Activated T-cell treated with anti-CD3 and anti-CD28 coated beads, Interleukin-2, amount 50 U/mL, for 48 hours (primary cell): ENCODE measurements at regions not wholly inside any gene's neighbourhood (a gene's known extent, or its start where the extent isn't known, plus 50 kb on each side); places are given as distances from the start of the nearest gene placed in this dataset.

Experiments
- DNase-seq, 2 experiments: peaks; one replicate each; pipeline ENCODE4 v3.0.0-alpha.2; 2020

- DNase-seq = no peak
Observed at GRCh38 chrX:46447384-46447783, 97.8 kb downstream of the ZNF674 start.

DNA sequence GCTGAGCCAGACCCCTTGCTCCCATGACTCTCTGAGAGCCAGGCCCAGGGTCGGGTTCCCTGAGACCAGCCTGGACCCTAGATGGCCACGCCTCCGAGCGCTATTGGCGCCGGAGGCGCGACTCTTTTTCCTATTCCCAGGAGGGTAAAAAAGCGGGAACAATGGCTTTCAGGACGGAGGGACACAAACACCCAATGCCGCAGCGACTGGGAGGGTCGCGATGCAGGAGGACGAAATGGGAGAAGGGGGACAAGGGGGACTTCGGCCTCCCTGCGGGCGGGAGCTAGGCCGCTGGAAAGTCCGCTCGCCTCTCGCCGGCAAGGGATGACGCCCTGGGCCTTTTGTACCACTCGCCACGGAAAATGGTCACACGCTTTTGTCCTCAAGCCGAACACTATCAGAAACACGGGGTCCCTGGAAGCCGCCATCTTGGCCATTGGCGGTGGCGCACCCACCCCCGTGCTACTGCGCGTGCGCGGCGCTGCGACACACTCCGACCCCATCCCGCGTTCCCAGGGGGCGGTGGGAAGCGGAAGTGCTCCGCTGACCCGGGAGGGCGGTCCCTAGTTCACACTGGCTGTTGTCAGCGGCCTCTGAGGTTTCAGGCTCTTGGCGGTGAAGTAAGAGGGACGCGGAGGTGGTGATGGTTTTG is 98.4 kb downstream of the ZNF674 start:
- peak; percentile 88 to 90 for DNase-seq

GRCh38 chrX:46444011-46444410 is 101.2 kb downstream of the ZNF674 start:
- peak in 1 of 2 experiments; percentile 30 for DNase-seq

- no peak for DNase-seq
Observed at GRCh38 chrX:46436744-46437143, 108.5 kb downstream of the ZNF674 start.

DNA sequence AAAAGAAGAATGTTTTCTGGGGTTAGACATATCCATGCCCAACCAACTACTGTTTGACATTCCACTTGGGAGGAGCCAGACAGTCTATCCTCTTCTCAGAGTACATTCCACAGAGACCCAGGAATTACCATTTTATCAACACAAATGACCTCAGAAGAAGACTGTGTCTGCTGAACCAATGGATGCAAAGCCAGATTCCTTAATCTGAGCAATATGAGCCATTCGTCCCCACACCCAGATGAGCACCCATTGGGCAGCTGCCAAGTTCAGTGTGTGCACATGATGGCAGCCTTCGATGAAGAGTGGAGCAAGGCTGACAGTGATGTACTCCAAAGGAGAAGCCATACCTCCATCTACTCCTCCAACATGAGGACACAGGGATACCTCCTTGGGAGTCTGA is 111.3 kb downstream of the ZNF674 start:
- DNase-seq = no peak

GRCh38 chrX:46408553-46409407 is 136.4 kb downstream of the ZNF674 start:
- DNase-seq = peak; percentile 75 to 79

DNA sequence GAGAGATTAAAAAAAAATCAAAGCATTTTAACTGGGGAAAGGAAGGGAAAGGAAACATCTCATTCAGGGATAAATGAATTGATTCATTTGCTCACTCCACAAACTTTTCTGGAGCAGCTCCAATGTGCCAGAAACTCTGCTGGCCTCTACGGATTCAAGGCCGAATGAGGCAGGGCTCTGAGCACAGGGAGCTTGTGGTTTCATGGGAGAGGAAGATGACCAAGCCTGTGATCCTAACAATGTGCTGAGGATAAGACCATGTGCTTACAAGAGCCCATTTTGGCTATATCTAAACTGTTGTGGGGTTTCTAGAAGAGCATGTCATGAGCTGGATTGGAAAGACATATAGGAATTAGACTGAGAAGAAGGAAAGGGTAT is 137.5 kb downstream of the ZNF674 start:
- no peak for DNase-seq

DNA sequence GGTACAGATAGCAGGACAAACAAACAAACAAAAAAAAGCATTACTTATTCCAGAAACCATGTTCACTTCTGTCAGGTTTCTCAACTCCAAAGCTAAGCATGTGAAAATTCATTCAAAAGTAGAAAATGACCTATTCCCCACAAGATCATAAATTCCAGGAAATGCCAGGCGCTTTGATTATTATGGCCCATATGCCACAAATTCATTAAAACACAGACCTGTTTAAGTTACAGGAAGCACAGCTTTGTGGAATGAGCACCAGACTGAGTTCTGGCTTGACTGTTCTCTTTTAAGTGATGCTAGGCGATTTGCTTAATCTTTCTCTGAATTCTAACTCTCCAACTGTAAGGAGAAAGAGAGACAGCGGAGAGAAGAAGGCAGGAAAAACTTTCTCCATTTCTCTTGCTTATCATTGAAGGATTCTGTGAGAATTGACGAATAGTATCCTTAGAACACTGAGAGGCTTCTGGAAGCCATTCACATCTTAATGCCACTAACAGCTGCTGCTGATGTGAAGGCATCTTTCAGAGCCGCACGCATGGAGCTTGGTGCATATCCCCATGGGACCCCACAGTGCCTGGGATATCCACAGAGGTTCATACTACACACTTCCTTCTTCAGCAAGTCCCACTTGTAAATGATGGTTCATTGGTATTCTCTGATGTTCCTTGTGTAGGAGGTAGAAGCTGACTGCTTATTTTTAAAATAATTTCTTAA is 138.0 kb downstream of the ZNF674 start:
- no peak for DNase-seq

GRCh38 chrX:46404774-46405173 is 140.4 kb downstream of the ZNF674 start:
- no peak for DNase-seq

DNA sequence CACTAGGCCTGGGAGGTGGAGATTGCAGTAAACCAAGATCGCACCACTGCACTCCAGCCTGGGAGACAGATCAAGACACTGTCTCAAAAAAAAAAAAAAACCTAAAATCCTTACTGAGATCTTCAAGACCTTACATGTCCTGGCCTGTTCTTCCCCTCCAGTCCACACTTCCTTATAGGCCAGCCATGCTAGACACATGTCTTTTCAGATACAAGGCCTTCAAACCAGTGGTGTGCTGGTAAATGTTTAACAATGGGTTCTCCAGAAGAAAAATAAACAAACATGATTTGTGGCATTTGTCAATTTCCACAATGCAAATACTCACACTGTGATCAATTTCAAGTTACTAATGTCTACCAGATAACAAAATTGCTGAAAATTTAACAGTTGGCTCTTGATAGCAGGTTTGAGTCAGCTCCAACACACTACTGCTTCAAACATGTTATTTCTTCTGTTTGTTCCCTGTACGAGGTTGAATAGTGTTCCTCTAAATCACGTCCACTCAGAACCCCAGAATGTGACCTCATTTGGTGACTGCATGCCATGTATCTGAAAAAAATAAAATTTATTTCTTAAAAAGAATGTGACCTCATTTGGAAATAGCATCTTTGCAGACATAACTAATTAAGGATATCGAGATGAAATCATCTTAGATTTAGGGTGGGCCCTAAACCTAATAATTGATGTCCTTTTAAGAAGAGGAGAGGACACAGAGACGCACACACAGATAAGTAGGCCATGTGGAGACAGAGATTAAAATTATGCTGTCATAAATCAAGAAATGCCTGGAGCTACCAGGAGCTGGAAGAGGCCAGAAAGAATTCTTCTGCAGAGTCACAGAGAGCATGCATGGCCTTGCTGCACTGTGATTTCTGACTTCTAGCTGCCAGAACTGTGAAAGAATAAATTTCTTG is 144.4 kb downstream of the ZNF674 start:
- DNase-seq = no peak

DNA sequence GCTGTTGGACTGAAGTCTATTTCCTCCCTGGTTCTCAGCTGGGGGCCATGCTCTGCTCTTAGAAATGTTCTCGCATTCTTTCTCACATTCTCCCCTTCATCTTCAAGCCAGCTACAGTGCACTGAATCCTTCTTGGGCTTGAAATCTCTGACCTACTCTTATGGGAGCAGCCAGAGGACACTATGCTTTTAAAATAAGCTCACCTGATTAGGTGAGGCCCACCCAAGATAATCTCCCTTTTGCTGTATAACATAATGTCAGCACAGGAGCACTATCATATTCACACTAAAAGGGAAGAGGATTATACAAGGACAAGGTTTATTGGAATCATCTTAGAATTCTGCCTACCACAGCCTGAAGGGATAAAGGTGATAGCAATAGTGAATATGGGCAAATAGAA is 146.3 kb downstream of the ZNF674 start:
- no peak for DNase-seq

GRCh38 chrX:46398126-46398525 is 147.1 kb downstream of the ZNF674 start:
- DNase-seq = no peak

DNA sequence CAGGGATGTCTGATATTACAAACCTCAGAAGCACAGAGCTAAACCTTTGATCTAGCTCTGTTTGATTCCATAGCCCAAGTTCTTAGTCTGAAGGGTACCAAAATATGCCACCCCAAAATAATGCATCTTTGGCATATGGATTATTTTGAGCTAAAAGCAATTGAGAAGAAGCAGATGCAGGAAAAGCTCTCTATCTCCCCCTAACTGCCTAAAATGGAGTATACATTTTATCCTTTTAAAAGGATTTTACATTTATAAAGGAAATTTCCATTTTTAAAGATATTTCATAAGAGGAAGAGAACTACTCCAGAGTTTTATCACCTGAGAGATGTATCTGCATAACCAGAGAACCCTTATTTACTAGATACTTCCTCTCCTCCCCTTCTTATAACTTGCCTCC is 158.7 kb downstream of the ZNF674 start:
- no peak for DNase-seq

DNA sequence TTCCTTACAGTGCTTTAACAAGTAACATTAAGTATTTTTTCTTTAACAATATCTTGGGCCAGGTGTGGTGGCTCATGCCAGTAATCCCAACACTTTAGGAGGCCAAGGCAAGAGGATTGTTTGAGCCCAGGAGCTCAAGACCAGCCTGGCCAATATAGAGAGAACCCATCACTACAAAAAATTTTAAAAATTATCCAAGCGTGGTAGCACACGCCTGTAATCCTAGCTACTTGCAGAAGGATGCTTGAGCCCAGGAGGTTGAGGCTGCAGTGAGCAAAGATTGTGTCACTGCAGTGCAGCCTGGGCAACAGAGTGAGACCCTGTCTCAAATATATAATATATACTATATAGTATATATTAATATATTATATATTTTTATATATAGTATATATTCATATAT is 162.2 kb downstream of the ZNF674 start:
- peak in 1 of 2 experiments; percentile 16 for DNase-seq

DNA sequence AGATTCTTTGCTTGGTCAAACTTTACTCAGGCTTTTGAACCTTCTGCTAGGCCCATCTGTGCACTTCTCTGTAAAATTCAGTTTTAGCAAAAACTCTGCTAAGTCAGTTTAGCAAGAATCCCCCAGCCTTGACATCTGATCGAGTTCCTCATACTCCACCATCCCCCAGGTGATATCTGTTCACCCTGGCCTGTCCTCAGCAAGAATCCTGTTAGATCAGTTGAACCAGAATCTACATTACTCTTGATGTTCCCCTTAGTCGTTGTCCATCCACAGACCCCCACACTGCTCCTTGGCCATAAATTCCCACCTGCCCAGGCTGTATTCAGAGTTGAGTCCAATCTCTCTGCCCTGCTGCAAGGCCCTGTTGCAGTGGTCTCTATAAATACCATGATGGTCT is 162.6 kb downstream of the ZNF674 start:
- DNase-seq = no peak

- peak; percentile 30 to 45 for DNase-seq
Observed at GRCh38 chrX:46381630-46382029, 163.6 kb downstream of the ZNF674 start.

DNA sequence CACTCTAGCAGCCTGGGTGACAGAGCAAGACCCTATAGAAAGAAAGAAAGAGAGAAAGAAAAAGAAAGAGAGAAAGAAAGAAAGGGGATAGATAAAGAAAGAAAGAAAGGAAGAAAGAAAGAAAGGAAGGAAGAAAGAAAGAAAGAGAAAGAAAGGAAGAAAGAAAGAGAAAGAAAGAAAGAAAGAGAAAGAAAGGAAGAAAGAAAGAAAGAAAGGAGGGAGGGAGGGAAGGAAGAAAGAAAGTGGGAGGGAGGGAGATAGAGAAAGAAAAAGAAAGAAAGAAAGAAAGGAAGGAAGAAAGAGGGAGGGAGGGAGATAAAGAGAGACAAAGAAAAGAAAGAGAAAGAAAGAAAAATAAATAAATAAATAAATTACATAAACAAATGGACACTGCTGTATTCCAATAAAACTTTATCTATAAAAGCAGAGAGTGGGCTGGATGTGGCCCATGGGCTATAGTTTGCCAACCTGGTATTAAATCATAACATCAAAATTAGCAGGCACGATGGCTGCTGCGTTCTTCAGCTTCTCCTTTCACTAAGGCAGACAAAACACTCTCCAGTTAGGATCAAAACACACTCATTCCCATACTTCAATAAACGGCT is 165.0 kb downstream of the ZNF674 start:
- no peak for DNase-seq

DNA sequence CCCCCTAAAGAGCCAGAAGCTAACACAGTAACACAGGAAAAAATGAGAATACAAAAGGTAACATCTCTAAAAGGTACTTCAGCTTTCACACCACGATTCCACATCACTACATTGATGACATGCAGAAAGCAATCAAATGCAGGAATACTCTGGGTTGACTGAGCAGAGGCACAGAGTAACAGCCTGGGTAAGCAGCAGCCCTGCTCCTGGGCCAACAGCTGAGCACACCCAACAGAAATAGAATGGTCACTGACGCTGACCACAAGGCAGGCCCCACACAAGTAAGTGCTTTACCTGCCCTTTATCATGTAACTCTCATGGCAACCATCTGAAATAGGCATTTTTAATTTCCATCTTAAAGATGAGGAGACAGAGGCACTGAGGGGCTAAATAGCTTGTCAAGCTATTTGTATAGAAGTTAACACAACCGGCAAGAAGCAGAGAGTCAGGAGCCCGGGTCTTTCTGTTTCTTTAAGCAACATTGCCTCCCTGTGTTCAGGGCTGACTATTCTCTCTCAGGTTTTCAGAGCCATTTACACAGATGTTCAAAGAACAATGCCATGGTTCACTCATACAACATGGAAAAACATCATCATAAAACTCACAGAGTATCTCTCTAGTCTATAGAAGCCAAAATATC is 168.9 kb downstream of the ZNF674 start:
- peak; percentile 16 to 35 for DNase-seq

- no peak for DNase-seq
Observed at GRCh38 chrX:46375831-46376230, 169.4 kb downstream of the ZNF674 start.

- DNase-seq = no peak
Observed at GRCh38 chrX:46374371-46374770, 170.8 kb downstream of the ZNF674 start.

GRCh38 chrX:46367491-46367890 is 177.7 kb downstream of the ZNF674 start:
- no peak for DNase-seq
